Activated CD4-positive, alpha-beta T cell treated with anti-CD3 and anti-CD28 coated beads, Interleukin-10, Interleukin-2, amounts not matched to agents 100 ng/mL and 50 ng/mL, durations not matched to agents 16 hours and 8 hours (primary cell): ENCODE measurements at regions not wholly inside any gene's neighbourhood (a gene's known extent, or its start where the extent isn't known, plus 50 kb on each side); places are given as distances from the start of the nearest gene placed in this dataset.

Source experiments
- DNase-seq: peaks from one replicate; pipeline ENCODE4 v3.0.0-alpha.2; 2020

GRCh38 chr18:41207706-41208105 is 747.3 kb upstream of the PIK3C3 start:
- DNase-seq = no peak

GRCh38 chr18:41206341-41206830 is 748.6 kb upstream of the PIK3C3 start:
- no peak for DNase-seq

- DNase-seq = no peak
Observed at GRCh38 chr18:41199212-41199611, 755.8 kb upstream of the PIK3C3 start.

- DNase-seq = no peak
Observed at GRCh38 chr18:41197967-41198366, 757.1 kb upstream of the PIK3C3 start.

- DNase-seq = no peak
Observed at GRCh38 chr18:41170346-41170745, 784.7 kb upstream of the PIK3C3 start.

- DNase-seq = no peak
Observed at GRCh38 chr18:41165625-41166024, 789.4 kb upstream of the PIK3C3 start.

GRCh38 chr18:41162781-41163180 is 792.3 kb upstream of the PIK3C3 start:
- DNase-seq = no peak

GRCh38 chr18:41162191-41162590 is 792.8 kb upstream of the PIK3C3 start:
- no peak for DNase-seq

GRCh38 chr18:41155910-41156851 is 798.9 kb upstream of the PIK3C3 start:
- DNase-seq = no peak

GRCh38 chr18:41155025-41155424 is 800.0 kb upstream of the PIK3C3 start:
- DNase-seq = no peak

- DNase-seq = no peak
Observed at GRCh38 chr18:41153871-41154270, 801.2 kb upstream of the PIK3C3 start.

GRCh38 chr18:41150316-41150715 is 804.7 kb upstream of the PIK3C3 start:
- no peak for DNase-seq

GRCh38 chr18:41146301-41146700 is 808.7 kb upstream of the PIK3C3 start:
- DNase-seq = no peak

GRCh38 chr18:41145516-41145915 is 809.5 kb upstream of the PIK3C3 start:
- DNase-seq = no peak

GRCh38 chr18:41144441-41144840 is 810.6 kb upstream of the PIK3C3 start:
- no peak for DNase-seq

- no peak for DNase-seq
Observed at GRCh38 chr18:41140506-41140905, 814.5 kb upstream of the PIK3C3 start.

- no peak for DNase-seq
Observed at GRCh38 chr18:41135146-41135545, 819.9 kb upstream of the PIK3C3 start.

- no peak for DNase-seq
Observed at GRCh38 chr18:41134426-41134825, 820.6 kb upstream of the PIK3C3 start.

- no peak for DNase-seq
Observed at GRCh38 chr18:41131050-41131449, 824.0 kb upstream of the PIK3C3 start.

GRCh38 chr18:41128545-41128944 is 826.5 kb upstream of the PIK3C3 start:
- no peak for DNase-seq

GRCh38 chr18:41128126-41128525 is 826.9 kb upstream of the PIK3C3 start:
- DNase-seq = no peak

GRCh38 chr18:41126541-41127235 is 828.3 kb upstream of the PIK3C3 start:
- DNase-seq = no peak

- no peak for DNase-seq
Observed at GRCh38 chr18:41121116-41121826, 833.8 kb upstream of the PIK3C3 start.
